ENCODE measurements at regions not wholly inside any gene's neighbourhood (a gene's known extent, or its start where the extent isn't known, plus 50 kb on each side); places are given as distances from the start of the nearest gene placed in this dataset.

- TF ChIP-seq CTCF (IDR thresholded peaks at IDR 0.05), result no peak
- TF ChIP-seq POLR2A (IDR thresholded peaks at IDR 0.05), result no peak
- Histone ChIP-seq H3K9me3 (no peaks in the 10 kb centered on the region), H3K4me1 (no peaks in the 10 kb centered on the region), H3K27ac (no peak overlapping the region), H3K27me3 (no peaks in the 10 kb centered on the region), H3K36me3 (no peaks in the 10 kb centered on the region), H3K4me3 (no peak overlapping the region)
- ATAC-seq (no peak), DNase-seq (no peak)
- intact Hi-C loops (cut with DNase I), result no loop called here
- 100% methylated on average over 1 of the region's 4 CpGs for WGBS (ENCODE audit: insufficient coverage, low coverage, low lambda C conversion rate, missing lambda C conversion rate)
These were observed 304.7 kb upstream of the SGK1 start for GRCh38 chr6:134622382-134623173.

GRCh38 chr6:134621858-134622257, 303.9 kb upstream of the SGK1 start:
- no peaks in the 10 kb centered on the region for H3K27me3 ChIP-seq
- intact Hi-C loops (cut with DNase I), result no loop called here
- no peaks in the 10 kb centered on the region for H3K36me3 ChIP-seq
- H3K4me1 ChIP-seq, result no peaks in the 10 kb centered on the region
- no peaks in the 10 kb centered on the region for H3K9me3 ChIP-seq
- no peak for TF ChIP-seq POLR2A (IDR thresholded peaks at IDR 0.05)
- TF ChIP-seq CTCF (IDR thresholded peaks at IDR 0.05), result no peak
- DNase-seq (no peak), ATAC-seq (no peak)
- H3K27ac ChIP-seq, result no peak overlapping the region
- H3K4me3 ChIP-seq, result no peak overlapping the region

GRCh38 chr6:134619789-134620188, 301.9 kb upstream of the SGK1 start:
- H3K4me1 ChIP-seq, result no peaks in the 10 kb centered on the region
- H3K4me3 ChIP-seq, result no peak overlapping the region
- TF ChIP-seq POLR2A (IDR thresholded peaks at IDR 0.05) (no peak), CTCF (IDR thresholded peaks at IDR 0.05) (no peak)
- no peaks in the 10 kb centered on the region for H3K36me3 ChIP-seq
- no peaks in the 10 kb centered on the region for H3K9me3 ChIP-seq
- WGBS (ENCODE audit: insufficient coverage, low coverage, low lambda C conversion rate, missing lambda C conversion rate), result 84% methylated on average over 4 of the region's 4 CpGs
- DNase-seq (no peak), ATAC-seq (no peak)
- H3K27ac ChIP-seq, result no peak overlapping the region
- intact Hi-C loops (cut with DNase I), result no loop called here
- no peaks in the 10 kb centered on the region for H3K27me3 ChIP-seq

GRCh38 chr6:134619077-134619476, 301.2 kb upstream of the SGK1 start:
- Histone ChIP-seq H3K4me1 (no peaks in the 10 kb centered on the region), H3K9me3 (no peaks in the 10 kb centered on the region), H3K4me3 (no peak overlapping the region), H3K36me3 (no peaks in the 10 kb centered on the region), H3K27ac (no peak overlapping the region), H3K27me3 (no peaks in the 10 kb centered on the region)
- intact Hi-C loops (cut with DNase I), result no loop called here
- no peak for TF ChIP-seq POLR2A (IDR thresholded peaks at IDR 0.05)
- no peak for TF ChIP-seq CTCF (IDR thresholded peaks at IDR 0.05)
- DNase-seq, result no peak
- no peak for ATAC-seq
- WGBS (ENCODE audit: insufficient coverage, low coverage, low lambda C conversion rate, missing lambda C conversion rate), result 91% methylated on average over 5 of the region's 5 CpGs

Data from right lobe of liver (tissue), 6 donors.